Retinal pigment epithelial cell (primary cell): ENCODE measurements at regions not wholly inside any gene's neighbourhood (a gene's known extent, or its start where the extent isn't known, plus 50 kb on each side); places are given as distances from the start of the nearest gene placed in this dataset.

Experiments used
- DNase-seq: peaks from one replicate; pipeline ENCODE4 v3.0.0-alpha.2; 2010; ENCODE audit warnings: low read depth
- H3K4me3 ChIP-seq: 2 replicates; pipeline ENCODE4 v1.5.1; 2011; ENCODE audit warnings: mild to moderate bottlenecking, low read length, control low read depth, moderate library complexity
- CTCF ChIP-seq: conservative IDR thresholded peaks from 2 replicates; pipeline ENCODE4 v1.5.1; 2011; ENCODE audit warnings: low read depth, low read length, control low read depth, inconsistent platforms

DNA sequence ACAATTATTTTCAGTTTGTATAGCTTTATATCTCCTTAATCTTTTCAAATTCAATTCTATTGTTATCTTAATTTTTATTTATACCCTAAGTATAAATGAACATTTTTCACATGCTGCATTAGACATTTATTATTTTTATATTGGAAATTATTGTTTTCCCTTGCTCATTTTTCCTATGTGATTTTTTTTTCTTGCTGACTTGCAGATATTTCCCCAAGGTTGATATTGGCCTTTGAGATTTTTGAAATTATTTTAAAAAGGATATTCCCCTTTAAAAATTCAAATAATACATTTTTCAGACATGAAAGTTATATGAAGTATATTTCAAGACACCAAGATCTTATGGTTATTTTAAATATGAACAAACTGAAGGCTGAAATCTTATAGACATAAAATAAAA is 234.2 kb downstream of the TRIM36 start:
- H3K4me3 ChIP-seq = no peak overlapping the region
- no peak for DNase-seq
- no peak for TF ChIP-seq CTCF

DNA sequence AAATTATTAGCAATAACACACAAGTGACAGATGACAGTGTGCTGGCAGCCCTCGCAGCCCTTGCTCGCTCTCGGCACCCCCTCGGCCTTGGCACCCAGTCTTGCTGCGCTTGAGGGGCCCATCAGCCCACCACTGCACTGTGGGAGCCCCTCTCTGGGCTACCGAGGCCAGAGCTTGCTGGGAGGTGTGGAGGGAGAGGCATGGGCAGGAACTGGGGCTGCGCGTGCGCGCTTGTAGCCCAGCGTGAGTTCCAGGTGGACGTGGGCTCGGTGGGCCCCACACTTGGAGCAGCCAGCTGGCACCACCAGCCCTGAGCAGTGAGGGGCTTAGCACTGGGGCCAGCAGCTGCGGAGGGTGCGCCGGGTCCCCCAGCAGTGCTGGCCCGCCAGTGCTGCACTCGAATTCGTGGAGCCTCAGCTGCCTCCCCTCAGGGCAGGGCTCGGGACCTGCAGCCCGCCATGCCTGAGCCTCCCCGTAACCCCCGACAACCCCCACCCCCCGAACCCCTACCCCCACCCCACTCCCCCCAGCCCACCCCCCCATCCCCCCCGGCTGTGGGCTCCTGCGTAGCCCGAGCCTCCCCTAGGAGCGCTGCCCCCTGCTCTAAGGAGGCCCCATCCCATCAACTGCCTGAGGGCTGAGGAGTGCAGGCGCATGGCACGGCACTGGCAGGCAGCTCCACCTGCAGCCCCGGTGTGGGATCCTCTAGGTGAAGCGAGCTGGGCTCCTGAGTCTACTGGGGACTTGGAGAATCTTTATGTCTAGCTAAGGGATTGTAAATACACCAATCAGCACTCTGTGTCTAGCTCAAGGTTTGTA is 240.9 kb downstream of the TRIM36 start:
- TF ChIP-seq CTCF = no peak
- no peak overlapping the region for H3K4me3 ChIP-seq

DNA sequence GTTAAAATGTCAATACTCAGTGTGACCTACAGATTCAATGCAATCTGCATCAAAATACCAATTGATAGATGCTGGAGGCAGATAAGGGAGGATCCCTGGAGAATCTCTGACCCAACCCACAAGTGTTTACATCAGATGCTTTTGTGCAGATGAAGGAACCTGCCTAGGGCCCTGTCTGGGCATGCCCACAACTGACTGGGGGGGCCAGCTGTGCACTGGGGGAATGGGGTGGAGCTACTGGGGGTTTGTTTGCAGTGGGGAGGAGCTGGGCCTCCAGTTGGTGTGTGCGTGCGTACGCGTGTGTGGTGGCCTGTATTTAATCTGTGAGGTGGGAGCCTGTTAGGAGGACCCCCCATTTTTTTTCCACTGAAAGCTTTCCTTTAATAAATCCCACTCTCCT is 244.9 kb downstream of the TRIM36 start:
- TF ChIP-seq CTCF = no peak
- DNase-seq = no peak
- H3K4me3 ChIP-seq = no peak overlapping the region

More for the DNA sequence above, 240.9 kb downstream of the TRIM36 start:
- no peak for DNase-seq

- no peak for DNase-seq
- TF ChIP-seq CTCF = no peak
- H3K4me3 ChIP-seq = no peak overlapping the region
Measured at GRCh38 chr5:114912189-114912920, 257.4 kb downstream of the TRIM36 start.

DNA sequence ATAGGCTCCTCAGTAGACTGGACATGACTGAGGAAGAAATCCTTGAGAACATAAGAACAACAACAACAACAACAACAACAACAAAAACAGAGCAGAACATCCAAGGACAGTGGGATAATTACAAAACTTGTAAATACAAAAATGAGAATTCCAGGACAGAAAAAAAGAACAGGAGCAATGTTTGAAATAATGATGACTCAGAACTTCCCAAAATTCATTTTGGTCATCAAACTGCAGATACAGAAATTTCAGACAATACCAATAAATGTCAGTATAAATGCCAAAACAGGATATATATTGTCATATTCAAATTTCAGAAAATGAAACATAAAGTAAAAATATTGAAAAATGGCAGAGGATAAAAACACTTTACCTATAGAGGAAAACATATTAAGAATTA is 259.0 kb downstream of the TRIM36 start:
- no peak for DNase-seq
- no peak overlapping the region for H3K4me3 ChIP-seq
- no peak for TF ChIP-seq CTCF

DNA sequence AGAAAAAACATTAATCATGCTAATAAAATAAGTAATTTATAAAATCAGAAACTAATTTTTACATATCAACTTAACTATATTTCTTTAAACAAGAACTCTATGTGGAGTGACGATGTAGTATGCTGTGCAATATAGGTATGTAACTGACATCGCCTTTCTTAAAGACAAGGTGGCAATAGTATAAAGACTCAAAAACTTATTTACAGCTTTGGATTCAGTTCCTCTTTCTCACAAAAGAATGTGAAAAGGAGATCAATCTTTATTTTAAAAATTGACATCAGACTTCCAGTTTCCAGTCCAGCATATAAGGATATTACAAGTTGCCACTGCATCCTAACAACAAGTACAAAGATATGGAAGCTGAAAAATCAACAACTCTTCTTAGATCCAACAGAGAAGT is 260.3 kb downstream of the TRIM36 start:
- DNase-seq = no peak
- TF ChIP-seq CTCF = no peak
- H3K4me3 ChIP-seq = no peak overlapping the region

DNA sequence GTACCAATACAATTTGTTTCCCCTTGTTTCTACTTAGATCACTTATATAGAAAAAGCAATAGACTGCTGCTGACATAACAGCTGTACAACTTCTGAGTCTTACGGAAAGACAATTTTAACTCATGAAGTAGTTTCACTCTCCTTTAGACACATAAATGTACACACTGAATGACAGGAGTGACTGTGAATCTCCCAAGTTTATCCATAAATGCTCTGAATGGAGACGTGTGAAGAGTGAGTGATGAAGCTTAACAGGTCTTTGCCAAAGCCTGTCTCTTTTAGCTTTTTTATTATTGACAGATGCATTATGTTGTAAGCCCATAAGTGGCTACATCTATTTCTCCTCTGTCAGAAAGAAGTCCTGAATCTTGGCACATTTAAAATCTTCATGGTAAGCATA is 265.9 kb downstream of the TRIM36 start:
- DNase-seq = no peak
- H3K4me3 ChIP-seq = no peak overlapping the region

More for the DNA sequence above, 265.9 kb downstream of the TRIM36 start:
- no peak for TF ChIP-seq CTCF
